Upper lobe of left lung (tissue), 6 donors: ENCODE measurements at regions not wholly inside any gene's neighbourhood (a gene's known extent, or its start where the extent isn't known, plus 50 kb on each side); places are given as distances from the start of the nearest gene placed in this dataset.

ENCODE experiments used
- ATAC-seq, 2 donors: fragments of 200-7000 bp; cut with Tn5 transposase; one replicate each; pipeline ENCODE4 v1.9.1; 2022; ENCODE audit warnings: mild to moderate bottlenecking in 2 of 2, moderate library complexity in 2 of 2; ENCODE audit not compliant: low FRiP score in 2 of 2
- DNase-seq, 2 donors: peaks; one replicate each; pipeline ENCODE4 v3.0.0-alpha.2; 2019 to 2020
- H3K27ac ChIP-seq, 4 donors: fragments of 200-600 bp; sonication (generic); one replicate each; pipeline ENCODE4 v1.5.1; 2016 to 2019
- H3K27me3 ChIP-seq, 4 donors: fragments of 200-600 bp; sonication (generic); one replicate each; pipeline ENCODE4 v1.5.1; 2017 to 2019
- H3K36me3 ChIP-seq, 4 donors: fragments of 200-600 bp; sonication (generic); one replicate each; pipeline ENCODE4 v1.5.1; 2016 to 2019
- H3K4me1 ChIP-seq, 4 donors: fragments of 200-600 bp; sonication (generic); one replicate each; pipeline ENCODE4 v1.5.1; 2018 to 2019
- H3K4me3 ChIP-seq, 4 donors: fragments of 200-600 bp; sonication (generic); one replicate each; pipeline ENCODE4 v1.5.1; 2017 to 2019; ENCODE audit warnings: mild to moderate bottlenecking in 2 of 4, moderate library complexity in 1 of 4
- H3K9me3 ChIP-seq, 4 donors: fragments of 200-600 bp; sonication (generic); one replicate each; pipeline ENCODE4 v1.5.1; 2018 to 2019
- CTCF ChIP-seq, 6 experiments: fragments of 450-650 bp in 4 of 6; fragments of 200-600 bp in 2 of 6; sonication (generic) in 2 of 6; IDR thresholded peaks; one replicate each; pipeline ENCODE4 v1.5.1; 2016 to 2019; ENCODE audit warnings: antibody characterized with exemption in 6 of 6
- EP300 ChIP-seq, 4 donors: sonication (generic); formaldehyde crosslinking; IDR thresholded peaks; one replicate each; pipeline ENCODE4 v1.5.1; 2017; ENCODE audit warnings: antibody characterized with exemption in 4 of 4, control low read depth in 2 of 4
- POLR2A ChIP-seq, 4 donors: fragments of 450-650 bp; IDR thresholded peaks; one replicate each; pipeline ENCODE4 v1.5.1; 2016 to 2017; ENCODE audit warnings: antibody characterized with exemption in 4 of 4, mild to moderate bottlenecking in 2 of 4
- POLR2AphosphoS5 ChIP-seq, 2 donors: sonication (generic); formaldehyde crosslinking; IDR thresholded peaks; one replicate each; pipeline ENCODE4 v1.5.1; 2017; ENCODE audit warnings: antibody characterized with exemption in 2 of 2
- WGBS, 2 donors: methylation state at CpG; one replicate each; pipeline ENCODE4 v1.1.5; 2017 to 2018; 5-methylcytosine and 5-hydroxymethylcytosine counted together
- donor health status: DM: no; HTN: no; CAD: no; lungs with moderate emphysema.
- donor health status: DM: no; HTN: yes; CAD: no; lungs with severe emphysema.

GRCh38 chr3:194804796-194805195 lies 119.1 kb downstream of the FAM43A start:
- no peaks in the 10 kb centered on the region for H3K4me1 ChIP-seq
- ATAC-seq (no peak), DNase-seq (no peak)
- no peak overlapping the region for H3K27ac ChIP-seq
- no peak overlapping the region for H3K4me3 ChIP-seq
- H3K36me3 ChIP-seq = no peaks in the 10 kb centered on the region
- no peaks in the 10 kb centered on the region for H3K27me3 ChIP-seq
- TF ChIP-seq CTCF (IDR thresholded peaks at IDR 0.05) (no peak), POLR2A (IDR thresholded peaks at IDR 0.05) (no peak), EP300 (IDR thresholded peaks at IDR 0.05) (no peak), POLR2AphosphoS5 (IDR thresholded peaks at IDR 0.05) (no peak)
- no peaks in the 10 kb centered on the region for H3K9me3 ChIP-seq
- 94 to 100% methylated on average over 2 of the region's 2 CpGs for WGBS, 2 donors

- Histone ChIP-seq H3K9me3 (no peaks in the 10 kb centered on the region), H3K4me3 (no peak overlapping the region), H3K4me1 (no peaks in the 10 kb centered on the region), H3K27me3 (no peaks in the 10 kb centered on the region), H3K27ac (no peak overlapping the region), H3K36me3 (no peaks in the 10 kb centered on the region)
- 67 to 82% methylated on average over 3 to 4 of the region's 4 CpGs for WGBS, 2 donors
- no peak for TF ChIP-seq EP300 (IDR thresholded peaks at IDR 0.05)
- no peak for TF ChIP-seq POLR2A (IDR thresholded peaks at IDR 0.05)
- no peak for TF ChIP-seq POLR2AphosphoS5 (IDR thresholded peaks at IDR 0.05)
- TF ChIP-seq CTCF (IDR thresholded peaks at IDR 0.05) = no peak
- ATAC-seq = no peak
- no peak for DNase-seq
Measured at GRCh38 chr3:194805546-194805945, 119.9 kb downstream of the FAM43A start.

- no peak overlapping the region for H3K4me3 ChIP-seq
- H3K27me3 ChIP-seq = no peaks in the 10 kb centered on the region
- H3K9me3 ChIP-seq = no peaks in the 10 kb centered on the region
- no peak for ATAC-seq
- no peak overlapping the region for H3K27ac ChIP-seq
- TF ChIP-seq POLR2AphosphoS5 (IDR thresholded peaks at IDR 0.05) (no peak), EP300 (IDR thresholded peaks at IDR 0.05) (no peak), CTCF (IDR thresholded peaks at IDR 0.05) (no peak), POLR2A (IDR thresholded peaks at IDR 0.05) (no peak)
- H3K36me3 ChIP-seq = no peaks in the 10 kb centered on the region
- no peaks in the 10 kb centered on the region for H3K4me1 ChIP-seq
- no peak for DNase-seq
- WGBS, 2 donors = 84 to 91% methylated on average over 9 to 10 of the region's 10 CpGs
Measured at GRCh38 chr3:194806991-194807630, 121.4 kb downstream of the FAM43A start.

GRCh38 chr3:194808640-194809097 lies 123.0 kb downstream of the FAM43A start:
- TF ChIP-seq POLR2A (IDR thresholded peaks at IDR 0.05) (no peak), POLR2AphosphoS5 (IDR thresholded peaks at IDR 0.05) (no peak), CTCF (IDR thresholded peaks at IDR 0.05) (no peak)
- Histone ChIP-seq H3K9me3 (no peaks in the 10 kb centered on the region), H3K27me3 (no peaks in the 10 kb centered on the region), H3K36me3 (no peaks in the 10 kb centered on the region), H3K4me1 (no peaks in the 10 kb centered on the region), H3K27ac (no peak overlapping the region), H3K4me3 (no peak overlapping the region)
- 81 to 92% methylated on average over 3 of the region's 3 CpGs for WGBS, 2 donors
- ATAC-seq (no peak), DNase-seq (no peak)

GRCh38 chr3:194809382-194809781 lies 123.7 kb downstream of the FAM43A start:
- no peaks in the 10 kb centered on the region for H3K4me1 ChIP-seq
- no peak overlapping the region for H3K27ac ChIP-seq
- no peak for TF ChIP-seq EP300 (IDR thresholded peaks at IDR 0.05)
- TF ChIP-seq POLR2A (IDR thresholded peaks at IDR 0.05) = no peak
- no peak for TF ChIP-seq POLR2AphosphoS5 (IDR thresholded peaks at IDR 0.05)
- TF ChIP-seq CTCF (IDR thresholded peaks at IDR 0.05) = no peak
- H3K4me3 ChIP-seq = no peak overlapping the region
- H3K36me3 ChIP-seq = no peaks in the 10 kb centered on the region
- DNase-seq (no peak), ATAC-seq (no peak)
- no peaks in the 10 kb centered on the region for H3K27me3 ChIP-seq
- H3K9me3 ChIP-seq = no peaks in the 10 kb centered on the region
- 98 to 99% methylated on average over 6 of the region's 6 CpGs for WGBS, 2 donors
